ENCODE measurements at regions not wholly inside any gene's neighbourhood (a gene's known extent, or its start where the extent isn't known, plus 50 kb on each side); places are given as distances from the start of the nearest gene placed in this dataset.

GRCh38 chr5:60382716-60383115 is 317.2 kb downstream of the DEPDC1B start:
- peak; percentile 45 for TF ChIP-seq CTCF (IDR thresholded peaks at IDR 0.05; ENCODE audit: insufficient read depth, low read depth, low read length, missing control alignments)
- peak; percentile 46 for DNase-seq (ENCODE audit: low read depth)
- no peak overlapping the region for H3K4me3 ChIP-seq (ENCODE audit: low read length)

GRCh38 chr5:60379907-60380306 is 320.1 kb downstream of the DEPDC1B start:
- no peak for DNase-seq (ENCODE audit: low read depth)
- H3K4me3 ChIP-seq (ENCODE audit: low read length) = no peak overlapping the region
- TF ChIP-seq CTCF (IDR thresholded peaks at IDR 0.05; ENCODE audit: insufficient read depth, low read depth, low read length, missing control alignments) = no peak

GRCh38 chr5:60377826-60378225 is 322.1 kb downstream of the DEPDC1B start:
- no peak for DNase-seq (ENCODE audit: low read depth)
- no peak overlapping the region for H3K4me3 ChIP-seq (ENCODE audit: low read length)
- TF ChIP-seq CTCF (IDR thresholded peaks at IDR 0.05; ENCODE audit: insufficient read depth, low read depth, low read length, missing control alignments) = no peak

GRCh38 chr5:60376860-60377259 is 323.1 kb downstream of the DEPDC1B start:
- no peak overlapping the region for H3K4me3 ChIP-seq (ENCODE audit: low read length)
- TF ChIP-seq CTCF (IDR thresholded peaks at IDR 0.05; ENCODE audit: insufficient read depth, low read depth, low read length, missing control alignments) = no peak
- no peak for DNase-seq (ENCODE audit: low read depth)

- H3K4me3 ChIP-seq (ENCODE audit: low read length) = no peak overlapping the region
- DNase-seq (ENCODE audit: low read depth) = no peak
- TF ChIP-seq CTCF (IDR thresholded peaks at IDR 0.05; ENCODE audit: insufficient read depth, low read depth, low read length, missing control alignments) = no peak
Measured at GRCh38 chr5:60374409-60374808, 325.6 kb downstream of the DEPDC1B start.

GRCh38 chr5:60372786-60373185 is 327.2 kb downstream of the DEPDC1B start:
- no peak for TF ChIP-seq CTCF (IDR thresholded peaks at IDR 0.05; ENCODE audit: insufficient read depth, low read depth, low read length, missing control alignments)
- H3K4me3 ChIP-seq (ENCODE audit: low read length) = no peak overlapping the region
- DNase-seq (ENCODE audit: low read depth) = no peak

GRCh38 chr5:60371065-60371464 is 328.9 kb downstream of the DEPDC1B start:
- no peak overlapping the region for H3K4me3 ChIP-seq (ENCODE audit: low read length)
- TF ChIP-seq CTCF (IDR thresholded peaks at IDR 0.05; ENCODE audit: insufficient read depth, low read depth, low read length, missing control alignments) = no peak
- DNase-seq (ENCODE audit: low read depth) = no peak
